ENCODE measurements at regions not wholly inside any gene's neighbourhood (a gene's known extent, or its start where the extent isn't known, plus 50 kb on each side); places are given as distances from the start of the nearest gene placed in this dataset.

DNA sequence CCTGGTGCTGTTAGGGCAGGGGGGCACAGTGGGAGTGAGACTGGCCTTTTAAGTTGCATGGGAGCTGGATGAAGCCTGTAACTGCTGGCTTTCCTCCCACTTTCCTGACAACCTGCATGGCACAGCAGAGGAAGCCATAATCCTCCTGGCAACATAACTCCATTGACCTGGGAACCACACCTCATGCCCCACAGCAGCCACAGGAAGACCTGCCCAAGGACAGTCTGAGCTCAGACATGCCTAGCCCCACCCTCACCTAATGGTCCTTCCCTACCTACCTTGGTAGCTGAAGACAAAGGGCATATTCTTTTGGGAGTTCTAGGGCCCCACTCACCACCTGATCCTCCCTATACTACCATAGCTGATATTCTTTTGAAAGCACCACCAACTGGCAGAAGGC, 482.2 kb upstream of the TOM1L1 start:
- FAIRE-seq, result no peak
- H3K27ac ChIP-seq (ENCODE audit: low read depth in 1 of 3, low read length in 2 of 3), result no peak overlapping the region

GRCh38 chr17:54425671-54426070, 475.0 kb upstream of the TOM1L1 start:
- 56 to 66% (median 65%) methylated on average over 3 of the region's 3 CpGs for WGBS, 3 donors
- no peak for FAIRE-seq
- Histone ChIP-seq H3K36me3 (ENCODE audit: control insufficient read depth in 3 of 3, insufficient read depth in 2 of 3, low read depth in 1 of 3, low read length in 3 of 3) (no peaks in the 10 kb centered on the region), H3K27ac (ENCODE audit: low read depth in 1 of 3, low read length in 2 of 3) (no peak overlapping the region), H3K4me1 (ENCODE audit: control insufficient read depth in 3 of 3, insufficient read depth in 2 of 3, low read depth in 1 of 3, low read length in 2 of 3) (no peaks in the 10 kb centered on the region), H3K9me3 (ENCODE audit: control insufficient read depth in 2 of 2, insufficient read depth in 1 of 2, low read depth in 1 of 2, low read length in 1 of 2) (no peaks in the 10 kb centered on the region), H3K27me3 (ENCODE audit: control insufficient read depth in 3 of 3, insufficient read depth in 3 of 3, low read length in 3 of 3) (no peaks in the 10 kb centered on the region), H3K4me3 (ENCODE audit: low read depth in 1 of 3, low read length in 3 of 3) (no peak overlapping the region)
- DNase-seq, result no peak

More for the DNA sequence above, 482.2 kb upstream of the TOM1L1 start:
- Histone ChIP-seq H3K27me3 (ENCODE audit: control insufficient read depth in 3 of 3, insufficient read depth in 3 of 3, low read length in 3 of 3) (no peaks in the 10 kb centered on the region), H3K4me1 (ENCODE audit: control insufficient read depth in 3 of 3, insufficient read depth in 2 of 3, low read depth in 1 of 3, low read length in 2 of 3) (no peaks in the 10 kb centered on the region), H3K4me3 (ENCODE audit: low read depth in 1 of 3, low read length in 3 of 3) (no peak overlapping the region), H3K36me3 (ENCODE audit: control insufficient read depth in 3 of 3, insufficient read depth in 2 of 3, low read depth in 1 of 3, low read length in 3 of 3) (no peaks in the 10 kb centered on the region), H3K9me3 (ENCODE audit: control insufficient read depth in 2 of 2, insufficient read depth in 1 of 2, low read depth in 1 of 2, low read length in 1 of 2) (peaks cover 0 to 13% of the 10 kb centered on the region in 2 donors)
- no peak for DNase-seq

DNA sequence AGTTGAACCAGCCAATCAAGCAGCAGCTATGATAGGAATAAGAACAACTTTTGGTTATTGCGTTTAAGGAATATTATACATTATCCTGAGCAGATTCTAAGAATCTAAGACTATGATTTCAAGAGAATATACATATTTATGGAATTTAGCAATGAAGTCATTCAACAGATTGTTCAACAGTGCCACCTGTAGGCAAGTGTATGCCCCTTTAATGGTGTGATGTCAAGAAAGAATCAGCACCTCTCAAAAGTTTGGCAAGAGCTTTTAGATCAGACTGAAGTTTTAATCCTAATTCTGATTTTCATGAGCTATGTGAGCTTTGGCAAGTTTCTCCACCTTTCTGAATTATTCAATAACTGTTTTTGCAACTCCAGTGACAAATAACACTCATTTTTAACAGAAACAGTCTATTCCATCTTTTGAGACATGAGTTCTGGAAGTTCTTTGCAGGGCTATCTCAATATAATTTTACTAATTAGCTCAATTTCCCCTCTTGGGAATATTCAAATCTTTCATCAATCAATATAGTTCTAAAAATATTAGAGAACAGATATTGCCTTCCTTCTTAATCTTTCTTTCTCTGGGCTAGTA, 474.3 kb upstream of the TOM1L1 start:
- Histone ChIP-seq H3K27me3 (ENCODE audit: control insufficient read depth in 3 of 3, insufficient read depth in 3 of 3, low read length in 3 of 3) (no peaks in the 10 kb centered on the region), H3K4me1 (ENCODE audit: control insufficient read depth in 3 of 3, insufficient read depth in 2 of 3, low read depth in 1 of 3, low read length in 2 of 3) (no peaks in the 10 kb centered on the region), H3K36me3 (ENCODE audit: control insufficient read depth in 3 of 3, insufficient read depth in 2 of 3, low read depth in 1 of 3, low read length in 3 of 3) (no peaks in the 10 kb centered on the region), H3K27ac (ENCODE audit: low read depth in 1 of 3, low read length in 2 of 3) (no peak overlapping the region), H3K4me3 (ENCODE audit: low read depth in 1 of 3, low read length in 3 of 3) (no peak overlapping the region), H3K9me3 (ENCODE audit: control insufficient read depth in 2 of 2, insufficient read depth in 1 of 2, low read depth in 1 of 2, low read length in 1 of 2) (no peaks in the 10 kb centered on the region)
- FAIRE-seq (no peak), DNase-seq (peak in 1 of 2 donors; percentile 6)
- WGBS, 3 donors, result 32 to 58% (median 51%) methylated on average over 1 of the region's 1 CpG

- H3K36me3 ChIP-seq (ENCODE audit: control insufficient read depth in 3 of 3, insufficient read depth in 2 of 3, low read depth in 1 of 3, low read length in 3 of 3), result no peaks in the 10 kb centered on the region
- no peaks in the 10 kb centered on the region for H3K9me3 ChIP-seq (ENCODE audit: control insufficient read depth in 2 of 2, insufficient read depth in 1 of 2, low read depth in 1 of 2, low read length in 1 of 2)
- no peaks in the 10 kb centered on the region for H3K27me3 ChIP-seq (ENCODE audit: control insufficient read depth in 3 of 3, insufficient read depth in 3 of 3, low read length in 3 of 3)
- no peaks in the 10 kb centered on the region for H3K4me1 ChIP-seq (ENCODE audit: control insufficient read depth in 3 of 3, insufficient read depth in 2 of 3, low read depth in 1 of 3, low read length in 2 of 3)
- no peak overlapping the region for H3K27ac ChIP-seq (ENCODE audit: low read depth in 1 of 3, low read length in 2 of 3)
- DNase-seq (no peak), FAIRE-seq (no peak)
- H3K4me3 ChIP-seq (ENCODE audit: low read depth in 1 of 3, low read length in 3 of 3), result no peak overlapping the region
- 54 to 66% (median 59%) methylated on average over 10 of the region's 10 CpGs for WGBS, 3 donors
These were observed 464.7 kb upstream of the TOM1L1 start for GRCh38 chr17:54435966-54436365.

DNA sequence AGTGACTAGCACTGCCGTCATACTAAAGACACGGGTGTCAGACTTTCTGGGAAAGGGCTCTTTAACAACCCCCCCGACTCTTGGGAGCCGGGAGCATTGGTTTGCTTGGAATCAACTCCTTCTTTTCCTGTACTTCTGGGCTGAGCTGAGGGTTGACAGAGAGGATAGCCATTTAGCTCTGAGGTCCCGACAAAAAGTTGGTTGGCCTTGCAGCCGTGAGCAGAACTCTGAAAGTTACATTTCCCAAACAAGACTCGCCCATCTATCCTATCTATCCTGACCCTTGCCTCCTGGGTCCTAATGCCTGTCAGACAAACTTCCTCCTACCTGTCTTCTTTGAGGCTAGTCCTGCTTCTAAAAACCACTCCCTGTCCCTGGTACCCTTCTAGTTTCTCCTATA, 460.8 kb upstream of the TOM1L1 start:
- H3K27me3 ChIP-seq (ENCODE audit: control insufficient read depth in 3 of 3, insufficient read depth in 3 of 3, low read length in 3 of 3), result no peaks in the 10 kb centered on the region
- no peak for FAIRE-seq
- no peaks in the 10 kb centered on the region for H3K4me1 ChIP-seq (ENCODE audit: control insufficient read depth in 3 of 3, insufficient read depth in 2 of 3, low read depth in 1 of 3, low read length in 2 of 3)
- H3K9me3 ChIP-seq (ENCODE audit: control insufficient read depth in 2 of 2, insufficient read depth in 1 of 2, low read depth in 1 of 2, low read length in 1 of 2), result no peaks in the 10 kb centered on the region
- WGBS, 3 donors, result 60 to 68% (median 60%) methylated on average over 7 of the region's 7 CpGs
- no peak overlapping the region for H3K4me3 ChIP-seq (ENCODE audit: low read depth in 1 of 3, low read length in 3 of 3)
- H3K27ac ChIP-seq (ENCODE audit: low read depth in 1 of 3, low read length in 2 of 3), result no peak overlapping the region
- no peak for DNase-seq
- H3K36me3 ChIP-seq (ENCODE audit: control insufficient read depth in 3 of 3, insufficient read depth in 2 of 3, low read depth in 1 of 3, low read length in 3 of 3), result no peaks in the 10 kb centered on the region

GRCh38 chr17:54451051-54451450, 449.6 kb upstream of the TOM1L1 start:
- peaks cover 0 to 2% of the 10 kb centered on the region in 2 donors for H3K9me3 ChIP-seq (ENCODE audit: control insufficient read depth in 2 of 2, insufficient read depth in 1 of 2, low read depth in 1 of 2, low read length in 1 of 2)
- H3K36me3 ChIP-seq (ENCODE audit: control insufficient read depth in 3 of 3, insufficient read depth in 2 of 3, low read depth in 1 of 3, low read length in 3 of 3), result no peaks in the 10 kb centered on the region
- DNase-seq (no peak), FAIRE-seq (no peak)
- H3K4me1 ChIP-seq (ENCODE audit: control insufficient read depth in 3 of 3, insufficient read depth in 2 of 3, low read depth in 1 of 3, low read length in 2 of 3), result no peaks in the 10 kb centered on the region
- no peak overlapping the region for H3K4me3 ChIP-seq (ENCODE audit: low read depth in 1 of 3, low read length in 3 of 3)
- H3K27ac ChIP-seq (ENCODE audit: low read depth in 1 of 3, low read length in 2 of 3), result no peak overlapping the region
- H3K27me3 ChIP-seq (ENCODE audit: control insufficient read depth in 3 of 3, insufficient read depth in 3 of 3, low read length in 3 of 3), result no peaks in the 10 kb centered on the region
- WGBS, 3 donors, result 69 to 86% (median 72%) methylated on average over 1 of the region's 1 CpG

- Histone ChIP-seq H3K27ac (ENCODE audit: low read depth in 1 of 3, low read length in 2 of 3) (no peak overlapping the region), H3K9me3 (ENCODE audit: control insufficient read depth in 2 of 2, insufficient read depth in 1 of 2, low read depth in 1 of 2, low read length in 1 of 2) (peaks cover 0 to 4% of the 10 kb centered on the region in 2 donors), H3K27me3 (ENCODE audit: control insufficient read depth in 3 of 3, insufficient read depth in 3 of 3, low read length in 3 of 3) (no peaks in the 10 kb centered on the region), H3K36me3 (ENCODE audit: control insufficient read depth in 3 of 3, insufficient read depth in 2 of 3, low read depth in 1 of 3, low read length in 3 of 3) (no peaks in the 10 kb centered on the region), H3K4me1 (ENCODE audit: control insufficient read depth in 3 of 3, insufficient read depth in 2 of 3, low read depth in 1 of 3, low read length in 2 of 3) (no peaks in the 10 kb centered on the region), H3K4me3 (ENCODE audit: low read depth in 1 of 3, low read length in 3 of 3) (no peak overlapping the region)
- no peak for DNase-seq
- no peak for FAIRE-seq
- WGBS, 3 donors, result 84% methylated on average over 6 of the region's 6 CpGs
These were observed 447.8 kb upstream of the TOM1L1 start for GRCh38 chr17:54452666-54453348.

DNA sequence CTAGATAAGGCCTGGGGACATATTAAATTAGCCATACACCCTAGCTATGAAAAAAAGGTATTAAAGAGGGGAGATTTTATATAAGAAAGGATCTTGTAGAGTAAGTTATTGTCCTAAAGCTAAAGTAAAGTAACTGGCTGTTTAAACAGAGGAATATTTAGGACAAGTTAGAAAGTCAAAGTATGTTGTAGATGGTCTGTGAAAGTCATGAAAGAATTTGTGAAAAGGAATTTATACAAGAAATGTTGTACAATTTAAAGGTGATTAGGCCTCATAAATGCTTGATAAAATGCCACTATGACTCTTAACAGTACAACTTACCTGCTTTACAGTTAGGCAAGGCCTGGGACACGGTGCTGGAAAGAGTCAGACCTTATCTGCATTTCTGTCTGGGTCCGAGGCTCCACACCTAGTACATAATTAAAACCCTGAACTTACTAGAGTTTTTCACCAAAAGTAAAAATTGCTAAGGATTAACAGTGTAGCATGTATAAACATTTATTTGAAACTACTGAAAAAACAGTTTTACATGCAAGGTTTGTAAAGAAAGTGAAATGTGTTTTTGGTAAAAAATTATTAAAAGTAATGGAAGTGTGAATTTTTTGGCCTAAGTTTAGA, 445.3 kb upstream of the TOM1L1 start:
- Histone ChIP-seq H3K36me3 (ENCODE audit: control insufficient read depth in 3 of 3, insufficient read depth in 2 of 3, low read depth in 1 of 3, low read length in 3 of 3) (no peaks in the 10 kb centered on the region), H3K27ac (ENCODE audit: low read depth in 1 of 3, low read length in 2 of 3) (no peak overlapping the region), H3K4me3 (ENCODE audit: low read depth in 1 of 3, low read length in 3 of 3) (no peak overlapping the region), H3K27me3 (ENCODE audit: control insufficient read depth in 3 of 3, insufficient read depth in 3 of 3, low read length in 3 of 3) (no peaks in the 10 kb centered on the region), H3K9me3 (ENCODE audit: control insufficient read depth in 2 of 2, insufficient read depth in 1 of 2, low read depth in 1 of 2, low read length in 1 of 2) (peaks cover 0 to 4% of the 10 kb centered on the region in 2 donors), H3K4me1 (ENCODE audit: control insufficient read depth in 3 of 3, insufficient read depth in 2 of 3, low read depth in 1 of 3, low read length in 2 of 3) (no peaks in the 10 kb centered on the region)
- FAIRE-seq, result no peak
- no peak for DNase-seq
- 52 to 71% (median 52%) methylated on average over 2 of the region's 2 CpGs for WGBS, 3 donors

Data from small intestine (tissue), 7 donors.